ENCODE measurements at regions not wholly inside any gene's neighbourhood (a gene's known extent, or its start where the extent isn't known, plus 50 kb on each side); places are given as distances from the start of the nearest gene placed in this dataset.

DNA sequence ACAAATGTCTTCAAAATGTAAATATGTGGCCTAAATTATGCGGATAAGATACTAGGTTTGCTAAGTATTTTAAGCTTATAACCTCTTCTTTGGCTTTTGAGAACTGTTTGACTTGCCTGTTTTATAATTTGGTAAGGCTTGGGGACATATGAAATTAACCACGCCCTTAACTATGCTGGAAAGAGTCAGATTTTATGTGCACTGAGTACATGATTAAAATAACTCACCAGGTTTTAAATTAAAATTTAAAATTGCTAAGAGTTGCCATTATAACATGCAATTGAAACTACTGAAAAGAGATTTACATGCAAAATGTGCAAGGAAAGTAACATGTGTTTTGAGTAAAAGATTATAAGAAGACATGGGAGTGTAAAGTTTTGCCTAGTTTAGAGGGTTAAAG is 141.9 kb downstream of the WDR11 start:
- H3K9ac ChIP-seq (ENCODE audit: low read depth, low read length, poor library complexity, severe bottlenecking), result no peak overlapping the region
- H3K27me3 ChIP-seq (ENCODE audit: insufficient read depth, low read length, poor library complexity, severe bottlenecking), result no peaks in the 10 kb centered on the region
- no peak overlapping the region for H3K4me3 ChIP-seq (ENCODE audit: low read length, poor library complexity, severe bottlenecking)
- no peaks in the 10 kb centered on the region for H3K4me1 ChIP-seq (ENCODE audit: insufficient read depth, low read length, poor library complexity, severe bottlenecking)
- no peak for TF ChIP-seq EZH2phosphoT487 (IDR thresholded peaks at IDR 0.05; ENCODE audit: borderline replicate concordance)
- TF ChIP-seq, protein P1, sequence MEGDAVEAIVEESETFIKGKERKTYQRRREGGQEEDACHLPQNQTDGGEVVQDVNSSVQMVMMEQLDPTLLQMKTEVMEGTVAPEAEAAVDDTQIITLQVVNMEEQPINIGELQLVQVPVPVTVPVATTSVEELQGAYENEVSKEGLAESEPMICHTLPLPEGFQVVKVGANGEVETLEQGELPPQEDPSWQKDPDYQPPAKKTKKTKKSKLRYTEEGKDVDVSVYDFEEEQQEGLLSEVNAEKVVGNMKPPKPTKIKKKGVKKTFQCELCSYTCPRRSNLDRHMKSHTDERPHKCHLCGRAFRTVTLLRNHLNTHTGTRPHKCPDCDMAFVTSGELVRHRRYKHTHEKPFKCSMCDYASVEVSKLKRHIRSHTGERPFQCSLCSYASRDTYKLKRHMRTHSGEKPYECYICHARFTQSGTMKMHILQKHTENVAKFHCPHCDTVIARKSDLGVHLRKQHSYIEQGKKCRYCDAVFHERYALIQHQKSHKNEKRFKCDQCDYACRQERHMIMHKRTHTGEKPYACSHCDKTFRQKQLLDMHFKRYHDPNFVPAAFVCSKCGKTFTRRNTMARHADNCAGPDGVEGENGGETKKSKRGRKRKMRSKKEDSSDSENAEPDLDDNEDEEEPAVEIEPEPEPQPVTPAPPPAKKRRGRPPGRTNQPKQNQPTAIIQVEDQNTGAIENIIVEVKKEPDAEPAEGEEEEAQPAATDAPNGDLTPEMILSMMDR (conservative IDR thresholded peaks at IDR 0.05; ENCODE audit: low read length), result no peak
- no peak overlapping the region for H3K4me2 ChIP-seq (ENCODE audit: low read depth, low read length, poor library complexity, severe bottlenecking)
- H3F3A ChIP-seq (ENCODE audit: low read depth), result no peaks in the 10 kb centered on the region
- no peaks in the 10 kb centered on the region for H3K36me3 ChIP-seq (ENCODE audit: insufficient read depth, low read length)
- H4K20me1 ChIP-seq (ENCODE audit: insufficient read depth, low read length, poor library complexity, severe bottlenecking), result no peaks in the 10 kb centered on the region
- H3K79me2 ChIP-seq (ENCODE audit: insufficient read depth, low read length), result no peaks in the 10 kb centered on the region
- peaks cover 3% of the 10 kb centered on the region; the same call in 1 of the 2 replicates for H3K9me3 ChIP-seq (ENCODE audit: insufficient read depth, low read depth, low read length)
- no peak overlapping the region for H2AFZ ChIP-seq (ENCODE audit: low read length)
- no peaks in the 10 kb centered on the region for H3K9me2 ChIP-seq (replicated peaks; ENCODE audit: low read depth, low read length)

DNA sequence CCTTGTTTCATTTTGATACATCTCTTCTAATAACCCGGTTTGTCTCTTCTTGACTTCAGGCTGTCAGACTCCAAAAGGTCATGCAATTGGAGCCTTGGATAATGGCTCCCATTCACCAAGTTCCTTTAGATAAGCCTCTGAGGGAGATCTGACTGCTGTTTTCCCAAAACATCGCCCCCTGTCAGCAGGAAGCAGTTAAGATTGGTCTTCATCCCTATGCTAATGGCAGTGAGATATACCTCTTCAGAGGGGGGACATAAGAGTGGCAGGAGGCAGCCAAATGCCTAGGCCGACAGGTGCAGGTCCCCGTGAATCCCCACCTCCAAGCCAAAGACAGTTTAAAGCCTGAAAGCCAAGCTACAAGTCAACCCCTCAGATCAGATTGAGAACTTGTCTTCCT is 144.6 kb downstream of the WDR11 start:
- Histone ChIP-seq H3F3A (ENCODE audit: low read depth) (no peaks in the 10 kb centered on the region), H3K9ac (ENCODE audit: low read depth, low read length, poor library complexity, severe bottlenecking) (no peak overlapping the region), H3K9me2 (replicated peaks; ENCODE audit: low read depth, low read length) (no peaks in the 10 kb centered on the region), H3K4me3 (ENCODE audit: low read length, poor library complexity, severe bottlenecking) (no peak overlapping the region), H3K27me3 (ENCODE audit: insufficient read depth, low read length, poor library complexity, severe bottlenecking) (no peaks in the 10 kb centered on the region), H4K20me1 (ENCODE audit: insufficient read depth, low read length, poor library complexity, severe bottlenecking) (no peaks in the 10 kb centered on the region), H3K4me2 (ENCODE audit: low read depth, low read length, poor library complexity, severe bottlenecking) (no peak overlapping the region), H3K79me2 (ENCODE audit: insufficient read depth, low read length) (no peaks in the 10 kb centered on the region), H2AFZ (ENCODE audit: low read length) (no peak overlapping the region), H3K9me3 (ENCODE audit: insufficient read depth, low read depth, low read length) (no peaks in the 10 kb centered on the region; the same call in 1 of the 2 replicates), H3K36me3 (ENCODE audit: insufficient read depth, low read length) (no peaks in the 10 kb centered on the region), H3K4me1 (ENCODE audit: insufficient read depth, low read length, poor library complexity, severe bottlenecking) (no peaks in the 10 kb centered on the region)
- TF ChIP-seq, protein P1 (conservative IDR thresholded peaks at IDR 0.05; ENCODE audit: low read length), result no peak
- TF ChIP-seq EZH2phosphoT487 (IDR thresholded peaks at IDR 0.05; ENCODE audit: borderline replicate concordance), result no peak

DNA sequence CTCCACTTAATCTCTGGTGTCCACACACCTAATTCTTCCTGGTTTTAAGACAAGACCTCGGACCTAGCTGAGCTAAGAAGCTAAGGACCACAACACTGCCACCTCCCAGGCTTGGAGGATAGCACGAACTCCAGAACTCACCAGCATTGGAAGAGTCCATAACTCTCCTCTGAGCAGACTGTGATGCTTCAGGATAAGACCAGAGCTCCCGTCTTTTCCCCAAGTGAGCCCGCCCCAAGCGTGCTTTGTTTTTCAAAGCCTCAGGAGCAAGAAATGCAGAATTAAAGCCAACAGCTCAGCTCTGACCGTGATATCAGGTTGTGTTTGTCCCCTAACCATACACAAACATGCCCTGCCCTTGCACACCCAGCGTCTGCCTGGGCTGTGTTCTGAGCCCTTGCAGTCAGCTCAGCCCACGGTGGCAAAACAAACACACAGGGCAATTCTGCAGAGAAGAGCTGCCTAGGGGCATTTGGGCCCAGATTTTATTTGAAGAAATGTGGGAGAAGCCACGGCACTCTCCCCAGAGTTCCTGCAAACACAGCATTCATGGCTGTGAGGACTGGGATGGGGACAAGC is 145.4 kb downstream of the WDR11 start:
- H3K4me3 ChIP-seq (ENCODE audit: low read length, poor library complexity, severe bottlenecking), result no peak overlapping the region
- H3K9ac ChIP-seq (ENCODE audit: low read depth, low read length, poor library complexity, severe bottlenecking), result no peak overlapping the region
- H3F3A ChIP-seq (ENCODE audit: low read depth), result no peaks in the 10 kb centered on the region
- H3K4me2 ChIP-seq (ENCODE audit: low read depth, low read length, poor library complexity, severe bottlenecking), result no peak overlapping the region
- no peaks in the 10 kb centered on the region for H3K79me2 ChIP-seq (ENCODE audit: insufficient read depth, low read length)
- H3K27me3 ChIP-seq (ENCODE audit: insufficient read depth, low read length, poor library complexity, severe bottlenecking), result no peaks in the 10 kb centered on the region
- no peak overlapping the region for H2AFZ ChIP-seq (ENCODE audit: low read length)
- TF ChIP-seq, protein P1 (conservative IDR thresholded peaks at IDR 0.05; ENCODE audit: low read length), result no peak
- no peak for TF ChIP-seq EZH2phosphoT487 (IDR thresholded peaks at IDR 0.05; ENCODE audit: borderline replicate concordance)
- no peaks in the 10 kb centered on the region for H4K20me1 ChIP-seq (ENCODE audit: insufficient read depth, low read length, poor library complexity, severe bottlenecking)
- H3K4me1 ChIP-seq (ENCODE audit: insufficient read depth, low read length, poor library complexity, severe bottlenecking), result no peaks in the 10 kb centered on the region
- H3K36me3 ChIP-seq (ENCODE audit: insufficient read depth, low read length), result no peaks in the 10 kb centered on the region
- no peaks in the 10 kb centered on the region for H3K9me2 ChIP-seq (replicated peaks; ENCODE audit: low read depth, low read length)
- no peaks in the 10 kb centered on the region; the same call in 1 of the 2 replicates for H3K9me3 ChIP-seq (ENCODE audit: insufficient read depth, low read depth, low read length)
